Left colon (tissue), 2 donors: ENCODE measurements at regions not wholly inside any gene's neighbourhood (a gene's known extent, or its start where the extent isn't known, plus 50 kb on each side); places are given as distances from the start of the nearest gene placed in this dataset.
"Not testable (repeated sequence)": the region's sequence is repeated elsewhere in the genome, so short reads cannot be mapped to it uniquely, and the experiment has no call there.

Experiments used
- ATAC-seq: fragments of 200-7000 bp; cut with Tn5 transposase; one replicate; pipeline ENCODE4 v1.9.1; 2020; ENCODE audit warnings: mild to moderate bottlenecking, moderate library complexity
- DNase-seq, 2 donors: peaks; one replicate each; pipeline ENCODE4 v3.0.0-alpha.2; 2020
- intact Hi-C, 2 donors: fragments of 100-400 bp; cut with DNase I in 1 of 2; cut with micrococcal nuclease in 1 of 2; formaldehyde crosslinking; loops; one replicate each; pipeline versions ENCODE4 v1.11.2 to v1.14.0; 2022; cut with DNase I, micrococcal nuclease
- donor health status: DM: no; HTN: no; CAD: no.
- donor health status: DM: yes; HTN: yes; CAD: no.

DNA sequence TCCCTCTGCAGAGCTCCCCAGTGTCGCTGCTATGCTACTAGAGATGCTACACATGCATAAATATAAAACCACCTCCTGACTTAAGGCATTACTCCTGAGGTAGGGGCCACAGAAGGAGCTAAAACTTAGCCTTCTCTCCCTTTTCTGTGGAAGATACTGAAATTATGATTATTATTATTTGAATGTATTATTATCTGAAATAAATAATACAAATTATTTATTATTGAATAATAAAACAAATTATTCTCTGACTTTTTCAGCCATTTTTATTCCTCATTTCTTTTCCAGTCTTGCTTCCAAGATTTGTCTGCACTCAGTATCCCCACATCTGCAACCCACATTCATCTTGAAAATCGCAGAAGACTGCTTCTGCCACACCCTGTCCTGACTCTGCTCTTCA lies 414.9 kb upstream of the ACO1 start:
- no peak for DNase-seq
- intact Hi-C loops = no loop called here
- no peak for ATAC-seq

DNA sequence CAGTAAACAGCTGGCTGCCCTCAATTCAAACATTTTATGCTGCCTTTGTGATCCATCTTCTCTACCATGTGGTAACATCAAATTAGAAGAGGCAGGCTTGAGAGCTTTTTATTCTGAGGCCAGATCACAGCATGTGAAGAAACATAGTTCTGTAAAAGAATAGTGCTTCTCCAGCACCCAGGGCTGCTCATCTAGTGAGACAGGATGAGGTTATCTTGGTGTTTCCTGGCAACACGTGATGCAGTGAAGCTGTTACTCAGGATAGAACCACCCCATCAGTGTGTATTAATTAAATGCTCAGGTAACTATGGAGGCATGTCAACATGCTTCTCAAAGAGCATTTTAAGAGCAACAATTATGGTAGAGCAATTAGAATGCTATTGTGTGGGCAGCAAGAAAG lies 400.5 kb upstream of the ACO1 start:
- ATAC-seq (no peak), DNase-seq (no peak)
- intact Hi-C loops = no loop called here

- ATAC-seq = no peak
- DNase-seq = no peak
- intact Hi-C loops = no loop called here
Observed at GRCh38 chr9:31996331-31996730, 388.1 kb upstream of the ACO1 start.

DNA sequence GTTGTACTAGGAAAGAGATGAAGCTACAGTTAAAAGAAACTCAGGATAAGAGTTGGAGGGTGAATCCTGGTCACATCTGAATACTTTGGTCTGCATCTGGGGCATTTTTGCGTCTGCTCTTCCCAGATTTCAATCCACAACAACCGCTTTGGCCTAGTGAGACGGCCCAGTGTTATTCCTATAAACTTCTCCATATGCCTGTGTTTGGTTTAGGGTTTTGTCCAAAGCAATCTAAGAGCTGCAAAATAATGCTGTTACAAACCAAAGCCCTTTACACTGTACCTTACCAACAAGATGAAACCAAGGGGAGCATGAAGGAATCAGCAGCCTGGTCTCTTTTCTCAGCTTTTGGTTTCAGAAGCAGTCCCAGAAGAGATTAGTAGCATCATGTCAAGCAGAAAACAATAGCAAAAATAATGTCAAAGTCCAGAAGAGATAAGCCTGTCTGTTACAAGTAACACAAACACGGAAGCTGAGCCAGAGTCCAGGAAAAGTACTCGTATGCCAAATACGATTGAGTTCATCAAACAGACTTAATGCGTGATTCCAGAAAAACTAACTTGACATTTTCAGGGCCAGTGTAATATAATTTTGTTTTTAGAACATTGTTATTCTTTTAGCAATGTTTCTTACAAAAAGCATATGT lies 379.9 kb upstream of the ACO1 start:
- DNase-seq (no peak), ATAC-seq (peak; percentile 52)
- intact Hi-C loops = no loop called here

DNA sequence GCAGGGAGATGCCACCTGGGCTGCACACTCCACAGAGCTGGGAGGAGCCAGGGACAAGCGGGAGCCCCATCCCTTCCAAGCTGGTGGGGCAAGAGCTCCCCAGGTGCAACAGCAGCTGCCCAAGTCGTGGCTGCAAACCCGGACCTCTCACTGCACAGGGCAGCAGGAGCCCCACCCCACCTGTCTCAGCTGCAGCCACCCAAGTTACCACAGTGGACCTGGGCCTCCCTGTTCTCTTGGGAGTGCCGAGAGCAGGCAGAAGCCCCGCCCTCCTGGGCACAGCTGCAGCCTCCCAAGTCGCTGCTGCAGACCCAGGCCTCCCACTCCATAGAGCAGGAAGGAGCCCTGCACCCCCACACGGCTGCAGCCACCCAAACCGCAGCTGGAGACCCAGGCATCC lies 374.1 kb upstream of the ACO1 start:
- ATAC-seq (no peak), DNase-seq (no peak)
- intact Hi-C loops = no loop called here

DNA sequence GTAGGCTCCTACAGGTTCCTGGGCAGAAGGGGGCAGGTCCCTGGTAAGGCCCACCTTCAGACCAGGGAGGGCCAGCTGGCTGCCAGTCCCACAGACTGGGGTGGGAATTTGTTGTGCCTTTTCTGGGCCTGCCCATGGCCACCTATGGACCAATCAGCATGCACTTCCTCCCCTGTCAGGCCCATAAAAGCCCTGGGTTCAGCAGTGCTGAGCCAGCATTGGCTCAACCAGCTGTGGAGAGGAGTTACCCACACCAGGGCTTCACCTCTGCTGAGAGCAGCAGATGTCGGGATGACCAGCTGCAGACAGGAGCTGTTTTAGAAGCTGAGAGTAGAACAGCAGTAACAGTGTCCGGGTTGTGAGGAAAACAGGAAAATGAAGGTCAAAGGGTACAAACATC lies 373.4 kb upstream of the ACO1 start:
- intact Hi-C loops = no loop called here

DNA sequence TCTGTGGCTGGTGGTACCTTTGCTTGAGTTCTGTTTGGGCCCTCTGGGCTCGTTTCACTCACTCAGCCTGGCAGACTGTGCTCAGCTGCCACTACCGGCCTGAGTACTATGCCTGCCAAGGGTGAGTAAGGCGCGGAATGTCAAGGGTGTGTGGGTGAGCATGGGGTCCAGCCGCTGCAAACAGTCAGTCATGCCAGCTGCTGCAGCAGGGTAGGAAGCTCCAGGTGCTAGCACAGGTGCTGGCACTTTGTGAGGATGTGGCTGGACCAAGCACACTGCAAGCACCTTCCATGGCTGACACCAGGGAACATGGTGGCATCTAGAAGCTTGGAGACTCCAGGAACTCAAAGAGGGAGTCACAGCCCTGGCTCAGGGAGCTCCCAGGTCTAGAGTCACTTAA lies 368.6 kb upstream of the ACO1 start:
- DNase-seq (no peak), ATAC-seq (no peak)
- intact Hi-C loops = no loop called here

More for the DNA sequence above, 373.4 kb upstream of the ACO1 start:
- DNase-seq (no peak), ATAC-seq (no peak)

- ATAC-seq (no peak), DNase-seq (no peak)
- intact Hi-C loops = no loop called here
Observed at GRCh38 chr9:32045513-32045912, 338.9 kb upstream of the ACO1 start.

DNA sequence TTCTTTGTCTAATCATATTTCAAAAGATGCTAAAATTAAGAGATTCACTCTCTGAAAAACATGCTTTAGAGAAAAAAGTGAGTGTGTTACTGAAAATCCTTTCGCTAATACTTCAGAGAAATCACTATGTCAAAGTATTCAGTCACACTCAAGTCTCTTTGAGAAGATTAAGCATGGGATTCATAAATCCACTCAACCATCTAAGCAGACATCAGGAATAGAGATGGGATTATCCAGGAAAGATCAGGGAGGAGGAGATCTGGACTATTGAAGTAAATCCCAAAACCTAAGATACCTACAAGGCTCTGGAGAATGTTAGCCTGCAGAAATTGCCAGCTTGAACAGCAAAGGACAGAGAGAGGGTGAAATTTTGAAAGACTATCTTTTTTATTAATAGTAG lies 317.2 kb upstream of the ACO1 start:
- intact Hi-C loops = loop anchor here in 1 of 2 donors (10.0 kb wide), 1 partner anchor 262 kb away; no protein-coding TSS in a partner anchor
- no peak for ATAC-seq
- DNase-seq = no peak

DNA sequence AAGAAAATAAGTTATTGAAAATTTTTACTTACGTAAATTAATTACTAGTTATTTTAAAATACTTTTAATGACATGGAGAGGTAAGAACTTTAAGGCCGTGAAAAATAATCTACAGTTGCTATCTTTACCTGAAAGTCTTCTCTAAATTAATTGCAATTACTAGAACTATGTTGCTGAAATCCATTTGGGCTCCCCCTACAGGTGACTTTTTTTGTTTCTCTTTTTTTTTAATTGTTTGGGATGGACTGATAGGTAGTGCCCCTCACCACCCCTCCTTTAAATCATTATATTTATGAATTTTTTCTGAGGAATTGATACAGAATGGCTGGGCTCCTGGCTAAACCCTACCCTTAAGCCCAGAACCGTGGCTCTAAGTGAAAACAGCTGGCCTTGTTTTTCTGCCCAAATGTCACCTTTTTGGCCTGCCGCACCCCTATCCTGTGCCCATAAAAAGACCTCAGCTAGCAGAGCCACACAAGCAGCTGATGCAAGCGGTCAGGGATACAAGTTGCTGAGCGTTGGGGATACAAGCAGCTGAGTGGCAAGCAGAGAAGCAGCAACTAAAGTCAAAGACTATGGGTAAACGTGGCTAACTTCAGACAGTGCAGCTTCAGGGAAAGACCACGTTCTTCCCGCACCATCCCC lies 315.2 kb upstream of the ACO1 start:
- intact Hi-C loops = loop anchor here in 1 of 2 donors (10.0 kb wide), 1 partner anchor 264 kb away; no protein-coding TSS in a partner anchor
- ATAC-seq = no peak
- DNase-seq = no peak

GRCh38 chr9:32069969-32070368 lies 314.5 kb upstream of the ACO1 start:
- ATAC-seq (no peak), DNase-seq (no peak)
- intact Hi-C loops = loop anchor here in 1 of 2 donors (10.0 kb wide), 1 partner anchor 265 kb away; no protein-coding TSS in a partner anchor

DNA sequence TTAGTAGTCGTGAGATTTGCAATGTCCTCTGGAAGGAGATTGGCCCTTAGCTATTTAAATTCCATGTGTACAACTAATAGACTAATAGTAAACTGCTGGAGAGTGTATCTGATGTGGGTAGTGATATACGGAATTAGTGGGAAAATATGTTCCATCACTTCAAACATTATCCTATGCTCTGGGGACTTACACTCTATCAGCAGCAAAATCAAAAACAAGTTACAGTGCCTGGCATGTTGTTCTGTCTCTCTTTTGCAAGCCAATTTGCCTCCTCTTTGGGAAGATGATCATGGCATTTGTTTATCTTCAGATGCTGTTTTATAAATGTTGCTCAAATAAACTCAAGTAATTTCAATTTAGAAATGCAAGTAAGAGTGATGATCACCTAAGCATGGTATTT lies 311.9 kb upstream of the ACO1 start:
- ATAC-seq (no peak), DNase-seq (no peak)

GRCh38 chr9:32092031-32092430 lies 292.4 kb upstream of the ACO1 start:
- ATAC-seq (no peak), DNase-seq (no peak)
- intact Hi-C loops = no loop called here

More for the DNA sequence above, 311.9 kb upstream of the ACO1 start:
- intact Hi-C loops = no loop called here

DNA sequence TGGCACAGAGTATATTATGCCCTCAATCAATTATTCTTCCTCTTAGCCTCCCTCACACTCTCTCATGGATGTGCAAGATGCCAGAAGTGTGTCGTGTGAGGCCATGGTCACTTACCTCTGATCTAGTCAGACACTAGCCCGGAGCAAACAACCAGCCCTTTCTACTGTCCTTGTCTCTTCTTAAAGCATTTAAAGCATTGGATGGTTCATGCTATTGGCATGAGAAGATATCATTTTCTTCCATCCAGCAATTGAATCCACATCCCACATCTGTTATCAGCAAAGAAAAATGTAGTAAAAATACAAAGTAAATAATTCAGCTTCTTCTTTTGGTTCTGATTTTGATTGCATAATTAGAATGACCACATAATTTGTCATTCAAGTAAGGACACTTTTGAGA lies 267.2 kb upstream of the ACO1 start:
- intact Hi-C loops = no loop called here

GRCh38 chr9:32128546-32128945 lies 255.9 kb upstream of the ACO1 start:
- ATAC-seq = no peak
- DNase-seq = no peak
- intact Hi-C loops = no loop called here

More for the DNA sequence above, 267.2 kb upstream of the ACO1 start:
- ATAC-seq = no peak
- no peak for DNase-seq

DNA sequence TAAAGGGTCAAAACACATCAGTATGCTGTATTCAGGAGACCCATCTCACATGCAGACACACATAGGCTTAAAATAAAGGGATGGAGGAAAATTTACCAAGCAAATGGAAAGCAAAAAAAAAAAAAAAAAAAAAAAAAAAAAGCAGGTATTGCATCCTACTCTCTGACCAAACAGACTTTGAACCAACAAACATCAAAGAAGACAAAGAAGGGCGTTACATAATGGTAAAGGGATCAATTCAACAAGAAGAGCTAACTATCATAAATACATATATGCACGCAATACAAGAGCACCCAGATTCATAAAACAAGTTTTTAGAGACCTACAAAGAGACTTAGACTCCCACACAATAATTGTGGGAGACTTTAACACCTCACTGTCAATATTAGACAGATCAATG lies 253.7 kb upstream of the ACO1 start:
- ATAC-seq, DNase-seq, intact Hi-C loops: not testable (repeated sequence)

DNA sequence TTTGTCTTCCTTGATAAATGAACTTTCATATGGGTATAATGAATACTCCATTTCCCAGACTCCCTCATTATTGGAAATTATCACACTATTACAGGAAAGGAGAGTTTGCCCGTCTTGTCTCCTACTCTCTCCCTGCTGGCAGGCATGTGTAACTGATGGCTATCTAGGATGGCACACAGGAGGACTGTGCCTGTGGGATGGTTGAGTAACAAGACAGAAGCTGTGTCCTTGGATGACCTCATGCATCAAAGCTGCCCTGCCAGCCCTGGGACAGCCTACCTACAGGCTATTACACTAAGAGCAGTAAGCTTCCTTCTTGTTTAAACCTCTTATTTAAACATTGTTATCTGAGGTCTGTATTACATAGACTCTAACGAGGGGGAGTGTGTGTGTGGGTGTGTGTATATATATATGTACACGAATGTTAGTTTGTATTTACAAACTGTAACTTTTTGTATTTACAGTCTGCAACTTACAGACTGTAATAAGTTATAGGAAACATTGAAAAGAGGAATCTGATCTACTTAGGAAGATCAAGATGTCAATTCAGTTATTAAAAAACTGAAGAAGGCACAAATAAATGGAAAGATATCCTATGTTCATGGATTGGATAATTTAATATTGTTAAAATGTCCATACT lies 247.6 kb upstream of the ACO1 start:
- no peak for DNase-seq
- intact Hi-C loops = no loop called here
- ATAC-seq = no peak

DNA sequence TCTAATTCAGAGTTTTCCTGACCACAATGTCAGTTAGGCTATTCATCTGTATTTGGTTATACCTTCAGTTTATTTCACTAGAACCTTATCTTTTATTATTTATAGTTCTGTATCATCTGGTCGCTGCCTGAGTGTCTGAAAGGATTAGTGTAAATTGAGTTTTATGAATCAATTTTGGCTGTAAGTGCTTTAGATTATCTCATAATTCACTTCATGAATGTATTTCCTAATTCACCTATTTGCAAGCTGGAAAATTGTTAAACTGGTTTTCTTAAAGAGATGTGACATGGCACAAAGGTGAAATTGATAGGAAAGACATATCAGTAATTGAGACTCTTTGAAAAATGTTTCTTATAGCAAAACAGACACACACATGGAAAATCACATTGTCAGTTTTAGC lies 242.4 kb upstream of the ACO1 start:
- DNase-seq (no peak), ATAC-seq (no peak)
- intact Hi-C loops = no loop called here

DNA sequence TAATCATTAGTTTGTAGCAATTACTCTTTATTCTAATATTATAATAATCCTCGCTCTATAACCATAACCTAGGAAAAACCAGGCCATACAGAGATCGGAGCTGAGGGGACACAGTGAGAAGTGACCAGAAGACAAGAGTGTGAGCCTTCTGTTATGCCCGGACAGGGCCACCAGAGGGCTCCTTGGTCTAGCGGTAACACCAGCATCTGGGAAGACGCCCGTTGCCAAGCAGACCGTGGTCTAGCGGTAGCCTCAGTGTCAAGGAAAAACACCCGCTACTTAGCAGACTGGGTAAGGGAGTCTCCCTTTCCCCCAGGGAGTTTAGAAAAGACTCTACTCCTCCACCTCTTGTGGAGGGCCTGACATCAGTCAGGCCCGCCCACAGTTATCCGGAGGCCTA lies 235.9 kb upstream of the ACO1 start:
- intact Hi-C loops, ATAC-seq, DNase-seq: not testable (repeated sequence)

- intact Hi-C loops = no loop called here
- ATAC-seq (no peak), DNase-seq (no peak)
Observed at GRCh38 chr9:32161209-32161608, 223.2 kb upstream of the ACO1 start.
